GM18867 (cell line): ENCODE measurements at regions not wholly inside any gene's neighbourhood (a gene's known extent, or its start where the extent isn't known, plus 50 kb on each side); places are given as distances from the start of the nearest gene placed in this dataset.

Experiments
- ATAC-seq: cut with Tn5 transposase; IDR thresholded peaks from one replicate; pipeline ENCODE4 v1.9.1; 2021; ENCODE audit warnings: mild to moderate bottlenecking, moderate library complexity; ENCODE audit not compliant: unreplicated experiment

DNA sequence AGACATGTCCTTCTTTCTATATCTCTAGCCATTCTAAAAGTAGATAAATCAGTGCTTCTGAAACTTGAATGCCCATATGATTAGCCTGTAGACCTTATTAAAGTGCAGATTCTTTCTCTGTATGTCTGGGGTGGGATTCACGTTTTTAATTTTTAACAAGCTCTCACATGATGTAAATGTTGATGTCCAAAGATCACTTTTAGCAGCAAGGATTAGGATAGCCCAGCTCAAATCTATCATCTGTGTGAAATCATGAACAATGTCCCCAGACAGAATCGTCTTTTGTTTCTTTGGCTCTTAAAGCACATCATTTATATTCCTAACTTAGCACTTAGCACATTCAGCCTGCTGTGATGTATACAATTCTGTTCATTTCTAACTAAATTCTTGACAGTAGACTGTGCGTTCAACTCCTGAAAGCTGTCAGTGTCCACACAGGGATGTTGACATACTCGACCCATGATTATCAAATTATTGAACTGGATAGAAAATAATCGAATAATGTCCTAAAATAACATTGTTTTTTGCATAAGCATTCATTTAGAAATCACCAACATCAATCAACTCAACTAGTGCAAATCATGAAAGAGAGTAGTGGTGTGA lies 102.1 kb upstream of the MLIP start:
- no peak for ATAC-seq

GRCh38 chr6:54010340-54011276 lies 100.6 kb upstream of the MLIP start:
- ATAC-seq: no peak

DNA sequence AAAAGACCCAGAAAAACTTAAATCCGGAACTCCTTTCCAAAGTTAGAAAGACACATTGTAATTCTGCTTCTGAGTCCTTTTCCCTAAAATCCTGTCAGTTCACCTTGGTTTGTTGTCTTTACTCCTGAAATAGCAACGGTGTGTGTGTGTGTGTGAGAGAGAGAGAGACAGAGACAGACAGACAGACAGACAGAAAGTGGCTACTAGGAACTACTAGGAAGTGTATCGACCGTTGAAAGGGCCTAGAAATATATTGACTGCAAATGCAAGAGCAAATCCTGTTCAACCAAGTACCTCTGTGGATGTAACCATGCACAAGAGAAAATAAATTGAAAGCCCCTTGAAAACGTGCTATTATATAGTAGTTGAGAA lies 100.0 kb upstream of the MLIP start:
- no peak for ATAC-seq

DNA sequence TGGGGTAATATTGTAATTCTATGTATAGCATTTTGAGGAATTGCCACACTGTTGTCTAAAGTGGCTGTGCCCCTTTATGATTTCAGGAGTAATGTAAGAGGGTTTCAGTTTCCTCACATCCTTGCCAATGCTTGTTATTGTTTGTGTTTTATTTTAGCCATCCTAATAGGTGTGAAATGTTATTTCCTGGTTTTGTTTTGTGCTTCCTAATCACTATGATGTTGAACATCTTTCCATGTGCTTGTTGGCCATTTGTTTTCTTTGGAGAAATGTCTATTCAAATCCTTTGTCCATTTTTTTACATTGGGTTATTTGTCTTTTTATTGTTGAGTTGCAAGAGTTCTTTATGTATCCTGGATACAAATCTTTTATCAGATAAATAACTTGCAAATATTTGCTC lies 97.3 kb upstream of the MLIP start:
- ATAC-seq: no peak

DNA sequence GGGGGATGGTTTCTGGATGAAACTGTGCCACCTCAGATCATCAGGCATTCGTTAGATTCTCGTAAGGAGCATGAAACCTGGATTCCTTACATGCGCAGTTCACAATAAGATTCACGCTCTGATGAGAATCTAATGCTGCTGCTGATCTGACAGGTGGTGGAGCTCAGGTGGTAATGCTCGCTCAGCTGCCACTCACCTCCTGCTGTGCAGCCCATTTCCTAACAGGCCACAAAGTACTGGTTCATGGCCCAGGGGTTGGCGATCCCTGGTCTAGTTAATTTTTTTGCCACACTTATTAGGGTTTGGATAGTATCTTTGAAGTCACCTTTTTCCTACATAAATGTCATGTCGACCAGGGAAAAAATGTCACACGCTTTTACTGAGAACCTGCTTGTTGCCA lies 96.8 kb upstream of the MLIP start:
- peak; percentile 11 for ATAC-seq

- peak; percentile 54 for ATAC-seq
Measured at GRCh38 chr6:54017877-54018276, 93.4 kb upstream of the MLIP start.

- no peak for ATAC-seq
Measured at GRCh38 chr6:54018722-54019121, 92.5 kb upstream of the MLIP start.

- ATAC-seq: no peak
Measured at GRCh38 chr6:54019860-54020259, 91.4 kb upstream of the MLIP start.

GRCh38 chr6:54020334-54020733 lies 90.9 kb upstream of the MLIP start:
- peak; percentile 35 for ATAC-seq

GRCh38 chr6:54026652-54027400 lies 84.4 kb upstream of the MLIP start:
- no peak for ATAC-seq

- ATAC-seq: no peak
Measured at GRCh38 chr6:54028170-54028569, 83.1 kb upstream of the MLIP start.

DNA sequence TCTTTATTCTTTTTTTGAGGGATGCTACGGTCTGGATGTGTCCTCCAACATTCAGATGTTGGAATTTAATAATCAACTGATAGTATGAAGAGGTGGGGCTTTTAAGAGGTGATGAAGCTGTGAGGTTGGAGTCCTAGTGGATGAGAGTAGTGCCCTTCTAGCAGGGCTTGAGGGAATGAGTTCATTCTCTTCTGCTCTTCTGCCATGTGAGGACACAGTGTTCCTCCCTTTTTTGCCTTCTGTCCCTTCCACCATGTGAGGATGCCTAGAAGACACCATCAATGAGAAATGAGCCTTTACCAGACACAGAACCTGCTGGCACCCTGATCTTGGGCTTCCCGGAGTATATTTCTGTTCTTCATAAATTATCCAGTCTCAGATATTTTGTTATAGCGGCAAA lies 82.1 kb upstream of the MLIP start:
- no peak for ATAC-seq

DNA sequence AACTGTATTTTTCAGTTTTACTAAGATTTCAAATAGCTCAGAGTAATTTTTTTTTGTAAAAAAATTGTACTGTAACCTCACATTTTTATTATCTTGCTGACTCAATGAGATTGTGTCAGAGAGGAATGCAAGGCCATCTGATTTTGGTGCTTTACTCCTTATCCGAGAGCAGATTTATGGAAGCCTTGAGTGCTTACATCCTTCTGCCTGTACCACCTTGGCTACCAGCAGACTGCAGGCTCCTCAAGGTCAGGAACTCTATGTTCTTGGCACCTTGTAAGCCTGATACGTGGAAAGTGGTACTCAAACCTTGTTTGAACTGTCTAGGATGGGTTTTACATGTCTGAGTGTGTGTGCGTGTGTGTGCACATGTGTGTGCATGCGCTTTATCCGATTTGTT lies 80.1 kb upstream of the MLIP start:
- ATAC-seq: no peak

DNA sequence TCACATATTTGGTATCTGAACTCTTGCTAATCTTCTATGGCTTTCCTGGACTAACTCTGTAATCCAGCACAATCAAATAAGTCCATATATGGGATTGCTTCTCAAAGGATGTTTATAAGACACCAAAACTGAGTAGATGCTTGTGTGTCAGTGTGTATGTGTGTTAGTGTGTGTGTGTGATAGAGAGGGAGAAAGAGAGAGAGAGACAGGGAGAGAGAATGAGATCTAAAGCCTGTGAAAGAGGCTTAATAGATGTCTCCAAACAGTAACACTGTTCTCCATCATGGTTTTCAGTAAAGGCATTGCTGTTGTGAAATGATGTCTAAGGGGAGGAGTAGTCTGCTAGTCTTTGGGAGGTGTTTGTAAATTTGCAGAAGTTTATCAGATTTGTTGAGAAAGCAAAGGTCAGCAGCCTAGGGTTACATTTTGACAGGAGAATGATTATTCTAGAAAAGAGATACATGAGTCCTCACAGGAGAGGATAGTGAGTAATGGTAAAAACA lies 73.9 kb upstream of the MLIP start:
- no peak for ATAC-seq

DNA sequence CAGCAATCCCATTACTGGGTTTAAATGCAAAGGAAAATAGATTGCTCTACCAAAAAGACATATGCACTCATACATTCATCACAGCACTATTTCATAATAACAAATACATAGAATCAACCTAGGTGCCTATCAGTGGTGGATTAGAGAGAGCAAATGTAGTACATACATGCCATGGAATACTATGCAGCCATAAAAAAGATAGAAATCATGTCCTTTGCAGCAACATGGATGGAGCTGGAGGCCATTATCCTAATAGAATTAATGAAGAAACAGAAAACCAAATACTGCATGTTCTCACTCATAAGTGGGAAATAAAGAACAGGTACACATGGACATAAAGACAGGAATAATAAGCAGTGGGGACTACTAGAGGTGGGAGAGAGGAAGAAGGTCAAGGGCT lies 70.7 kb upstream of the MLIP start:
- ATAC-seq: no peak

- ATAC-seq: no peak
Measured at GRCh38 chr6:54041239-54041638, 70.0 kb upstream of the MLIP start.

DNA sequence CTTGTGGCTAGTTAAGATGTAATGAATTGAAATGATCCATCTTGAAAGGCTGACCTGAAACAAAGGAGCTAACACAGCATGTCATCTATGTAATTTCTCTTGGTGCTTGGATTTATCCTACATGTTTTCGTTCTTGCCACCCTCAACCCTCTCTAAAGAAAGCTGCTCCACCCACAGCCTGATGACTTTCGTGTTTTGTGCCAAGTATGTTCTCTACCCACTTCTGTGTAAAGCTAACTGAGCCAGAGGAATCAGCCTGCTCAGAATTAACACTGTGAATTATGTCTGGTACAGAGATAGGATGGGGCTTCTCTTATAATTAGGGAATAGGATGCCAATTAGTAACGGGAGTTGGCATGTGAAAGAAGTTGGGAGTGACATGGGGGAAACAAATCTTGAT lies 67.9 kb upstream of the MLIP start:
- no peak for ATAC-seq

DNA sequence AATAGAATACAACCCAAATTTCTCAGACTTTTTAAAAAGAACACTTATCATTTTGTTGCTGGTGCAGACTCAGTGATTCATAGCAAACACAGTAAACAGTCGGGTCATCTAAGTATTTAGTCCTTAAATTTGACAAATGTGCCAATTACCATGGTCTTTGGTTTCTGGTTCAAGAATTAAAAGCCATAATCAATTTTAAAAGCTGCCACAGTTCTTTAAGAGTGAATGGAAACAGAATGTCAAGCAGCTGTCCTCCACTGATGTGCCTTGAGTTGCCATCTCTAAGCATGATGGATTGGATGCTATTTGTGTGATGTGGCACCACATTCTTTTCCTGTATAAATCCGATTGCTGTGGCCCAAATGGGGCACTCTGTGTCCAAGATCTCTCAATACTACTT lies 67.2 kb upstream of the MLIP start:
- no peak for ATAC-seq

GRCh38 chr6:54048782-54049181 lies 62.5 kb upstream of the MLIP start:
- no peak for ATAC-seq

DNA sequence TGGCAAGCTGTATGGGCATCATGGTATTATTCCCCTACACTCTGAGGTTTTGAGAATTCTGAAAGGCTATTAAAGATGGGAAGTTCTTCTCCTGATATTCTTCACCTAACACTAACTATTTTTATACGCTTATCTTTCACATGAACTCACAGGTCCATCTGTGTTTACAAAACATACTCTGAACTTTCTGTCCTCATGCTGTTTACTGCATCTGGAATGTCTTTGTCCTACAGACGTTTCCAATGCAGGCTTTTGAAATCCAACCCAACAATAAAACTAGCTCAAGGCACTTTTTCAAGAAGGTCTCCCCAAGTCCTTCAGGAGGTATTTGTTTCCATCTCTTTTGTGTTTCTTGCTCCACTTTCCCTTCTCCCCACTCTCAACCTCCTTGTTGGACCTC lies 60.5 kb upstream of the MLIP start:
- ATAC-seq: no peak

DNA sequence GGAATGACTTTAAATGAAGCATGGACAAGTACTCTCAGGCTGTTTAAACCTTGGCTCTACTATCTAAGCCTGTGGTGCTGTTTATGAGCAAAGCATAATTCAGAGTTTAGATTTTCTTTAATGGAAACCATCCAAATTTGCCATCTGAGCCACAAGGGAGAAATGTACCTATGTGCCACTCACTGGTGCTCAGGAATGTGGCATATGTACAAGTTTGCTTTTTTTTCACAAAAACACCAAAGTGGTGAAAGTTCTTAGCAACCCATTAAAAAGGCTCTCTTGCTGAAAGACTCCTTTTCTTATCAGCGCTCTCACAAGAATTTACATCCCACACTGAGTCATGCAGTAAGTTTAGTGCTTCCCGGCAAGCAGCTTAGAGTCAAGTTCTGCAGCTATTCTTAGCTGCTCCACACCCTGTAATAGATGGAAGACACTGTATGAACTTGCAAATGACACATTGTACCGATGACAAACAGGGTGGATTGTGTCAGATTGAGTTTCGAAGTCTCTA lies 57.3 kb upstream of the MLIP start:
- ATAC-seq: no peak
